ENCODE measurements at regions not wholly inside any gene's neighbourhood (a gene's known extent, or its start where the extent isn't known, plus 50 kb on each side); places are given as distances from the start of the nearest gene placed in this dataset.

DNA sequence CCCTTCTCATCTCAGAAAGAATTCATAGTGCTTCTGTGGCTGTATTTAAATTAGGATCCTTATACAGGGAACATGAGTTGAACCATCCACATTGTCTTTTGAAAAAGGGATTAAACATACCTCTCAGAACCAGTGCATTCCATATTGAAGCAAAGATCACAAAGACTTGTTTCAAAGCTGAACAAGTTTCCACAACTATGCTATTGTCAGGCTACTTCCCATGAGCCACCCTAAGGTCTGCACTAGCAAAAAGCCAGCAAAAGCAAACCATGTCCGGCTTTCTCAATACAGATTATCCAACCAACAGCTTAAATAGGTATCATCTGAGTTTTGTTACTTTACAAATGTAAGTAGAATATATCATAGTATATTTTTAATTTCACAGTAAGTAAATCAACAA, 78.1 kb downstream of the SCG2 start:
- H3K4me2 ChIP-seq (ENCODE audit: low read depth, low read length), result no peak overlapping the region
- H2BK20ac ChIP-seq (ENCODE audit: low read depth, low read length), result no peak overlapping the region
- H3K4ac ChIP-seq (ENCODE audit: low read depth, low read length), result no peak overlapping the region
- H3K56ac ChIP-seq (ENCODE audit: extremely low read depth, insufficient read depth, low read length), result no peak overlapping the region
- in situ Hi-C loops (cut with MboI; ENCODE audit: low sequenced_read_pairs), result no loop called here
- no peak overlapping the region for H3K18ac ChIP-seq (ENCODE audit: low read depth, low read length)
- H3K79me1 ChIP-seq (ENCODE audit: low read depth in 1 of 2, low read length in 2 of 2), result no peaks in the 10 kb centered on the region
- H3K23ac ChIP-seq (ENCODE audit: low read depth, low read length), result no peak overlapping the region
- no peak overlapping the region for H4K91ac ChIP-seq (ENCODE audit: insufficient read depth, low read depth, low read length)
- no peaks in the 10 kb centered on the region for H4K20me1 ChIP-seq (ENCODE audit: insufficient read depth, low read length)
- BruUV-seq (replicated peaks), result no TSS peak
- H4K8ac ChIP-seq (ENCODE audit: low read depth in 2 of 2, low read length in 2 of 2), result no peak overlapping the region
- no CpG with 5 or more reads among the region's 1 CpG for WGBS, 2 experiments (ENCODE audit: extremely low coverage in 2 of 2, insufficient read length in 1 of 2)
- no peak overlapping the region for H3K4me3 ChIP-seq (ENCODE audit: insufficient read depth, low read depth, low read length)
- H3K9me1 ChIP-seq (ENCODE audit: insufficient read depth, low read length), result no peaks in the 10 kb centered on the region
- no peak overlapping the region for H3K27ac ChIP-seq (ENCODE audit: insufficient read depth, low read length)
- intact Hi-C loops (cut with micrococcal nuclease), result no loop called here
- no peak for DNase-seq
- no peak overlapping the region for H2AK9ac ChIP-seq (replicated peaks; ENCODE audit: low read depth, low read length, poor library complexity)
- dilution Hi-C loops (cut with HindIII; ENCODE audit: low sequenced_read_pairs, unreplicated experiment), result no loop called here
- H3K9me3 ChIP-seq (ENCODE audit: control insufficient read depth, insufficient read depth, low read length), result no peaks in the 10 kb centered on the region
- H2BK5ac ChIP-seq (ENCODE audit: low read depth, low read length, poor library complexity, severe bottlenecking), result no peak overlapping the region
- no peak overlapping the region for H3K9ac ChIP-seq (ENCODE audit: low read depth, low read length)
- CTCF ChIA-PET, result interaction anchor here (0.6 kb wide), 1 partner anchor 179 kb away, joined by 3 read pairs; no protein-coding TSS in a partner anchor
- no peak for ATAC-seq (ENCODE audit: low read depth)
- POLR2A ChIA-PET (ENCODE audit: unreplicated experiment), result no interaction called here
- no peak for TF ChIP-seq CHD1 (IDR thresholded peaks at IDR 0.05; ENCODE audit: low read depth, low read length)
- TF ChIP-seq, protein P1, sequence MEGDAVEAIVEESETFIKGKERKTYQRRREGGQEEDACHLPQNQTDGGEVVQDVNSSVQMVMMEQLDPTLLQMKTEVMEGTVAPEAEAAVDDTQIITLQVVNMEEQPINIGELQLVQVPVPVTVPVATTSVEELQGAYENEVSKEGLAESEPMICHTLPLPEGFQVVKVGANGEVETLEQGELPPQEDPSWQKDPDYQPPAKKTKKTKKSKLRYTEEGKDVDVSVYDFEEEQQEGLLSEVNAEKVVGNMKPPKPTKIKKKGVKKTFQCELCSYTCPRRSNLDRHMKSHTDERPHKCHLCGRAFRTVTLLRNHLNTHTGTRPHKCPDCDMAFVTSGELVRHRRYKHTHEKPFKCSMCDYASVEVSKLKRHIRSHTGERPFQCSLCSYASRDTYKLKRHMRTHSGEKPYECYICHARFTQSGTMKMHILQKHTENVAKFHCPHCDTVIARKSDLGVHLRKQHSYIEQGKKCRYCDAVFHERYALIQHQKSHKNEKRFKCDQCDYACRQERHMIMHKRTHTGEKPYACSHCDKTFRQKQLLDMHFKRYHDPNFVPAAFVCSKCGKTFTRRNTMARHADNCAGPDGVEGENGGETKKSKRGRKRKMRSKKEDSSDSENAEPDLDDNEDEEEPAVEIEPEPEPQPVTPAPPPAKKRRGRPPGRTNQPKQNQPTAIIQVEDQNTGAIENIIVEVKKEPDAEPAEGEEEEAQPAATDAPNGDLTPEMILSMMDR (conservative IDR thresholded peaks at IDR 0.05; ENCODE audit: low read depth, low read length), result no peak
- H3K36me3 ChIP-seq (ENCODE audit: control insufficient read depth, insufficient read depth, low read length), result no peaks in the 10 kb centered on the region
- no peaks in the 10 kb centered on the region for H3K4me1 ChIP-seq (ENCODE audit: control insufficient read depth, insufficient read depth, low read length)
- H2BK120ac ChIP-seq (ENCODE audit: low read depth, low read length), result no peak overlapping the region
- no peak overlapping the region for H4K5ac ChIP-seq (ENCODE audit: low read depth, low read length)
- H2BK15ac ChIP-seq (ENCODE audit: low read depth, low read length), result no peak overlapping the region
- H2AK5ac ChIP-seq (ENCODE audit: low read depth, low read length), result no peak overlapping the region
- peaks cover 2% of the 10 kb centered on the region; the same call in 1 of the 2 replicates for H3K27me3 ChIP-seq (ENCODE audit: control insufficient read depth, insufficient read depth, low read length)
- H3K14ac ChIP-seq (replicated peaks; ENCODE audit: low read depth, low read length), result no peak overlapping the region
- no peak overlapping the region for H2AFZ ChIP-seq (replicated peaks; ENCODE audit: low read length, poor library complexity)

All from IMR-90 (cell line).